ENCODE measurements at regions not wholly inside any gene's neighbourhood (a gene's known extent, or its start where the extent isn't known, plus 50 kb on each side); places are given as distances from the start of the nearest gene placed in this dataset.

GRCh38 chr6:86724695-86725094, 212.6 kb upstream of the HTR1E start:
- TF ChIP-seq, protein P1, sequence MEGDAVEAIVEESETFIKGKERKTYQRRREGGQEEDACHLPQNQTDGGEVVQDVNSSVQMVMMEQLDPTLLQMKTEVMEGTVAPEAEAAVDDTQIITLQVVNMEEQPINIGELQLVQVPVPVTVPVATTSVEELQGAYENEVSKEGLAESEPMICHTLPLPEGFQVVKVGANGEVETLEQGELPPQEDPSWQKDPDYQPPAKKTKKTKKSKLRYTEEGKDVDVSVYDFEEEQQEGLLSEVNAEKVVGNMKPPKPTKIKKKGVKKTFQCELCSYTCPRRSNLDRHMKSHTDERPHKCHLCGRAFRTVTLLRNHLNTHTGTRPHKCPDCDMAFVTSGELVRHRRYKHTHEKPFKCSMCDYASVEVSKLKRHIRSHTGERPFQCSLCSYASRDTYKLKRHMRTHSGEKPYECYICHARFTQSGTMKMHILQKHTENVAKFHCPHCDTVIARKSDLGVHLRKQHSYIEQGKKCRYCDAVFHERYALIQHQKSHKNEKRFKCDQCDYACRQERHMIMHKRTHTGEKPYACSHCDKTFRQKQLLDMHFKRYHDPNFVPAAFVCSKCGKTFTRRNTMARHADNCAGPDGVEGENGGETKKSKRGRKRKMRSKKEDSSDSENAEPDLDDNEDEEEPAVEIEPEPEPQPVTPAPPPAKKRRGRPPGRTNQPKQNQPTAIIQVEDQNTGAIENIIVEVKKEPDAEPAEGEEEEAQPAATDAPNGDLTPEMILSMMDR (IDR thresholded peaks at IDR 0.05), result no peak
- TF ChIP-seq POLR2A (IDR thresholded peaks at IDR 0.05), result no peak
